Choroid plexus epithelial cell (primary cell): ENCODE measurements at regions not wholly inside any gene's neighbourhood (a gene's known extent, or its start where the extent isn't known, plus 50 kb on each side); places are given as distances from the start of the nearest gene placed in this dataset.

Source experiments
- DNase-seq: peaks from one replicate; pipeline ENCODE4 v3.0.0-alpha.2; 2010; ENCODE audit warnings: low read depth
- H3K4me3 ChIP-seq: 2 replicates; pipeline ENCODE4 v1.5.1; 2011; ENCODE audit warnings: low read depth, mild to moderate bottlenecking, control low read depth, low read length, moderate library complexity
- TF ChIP-seq, protein P1 (sequence below): conservative IDR thresholded peaks from 2 replicates; pipeline ENCODE4 v1.5.1; 2011; ENCODE audit warnings: low read depth, mild to moderate bottlenecking, control low read depth, inconsistent platforms, low read length, moderate library complexity

DNA sequence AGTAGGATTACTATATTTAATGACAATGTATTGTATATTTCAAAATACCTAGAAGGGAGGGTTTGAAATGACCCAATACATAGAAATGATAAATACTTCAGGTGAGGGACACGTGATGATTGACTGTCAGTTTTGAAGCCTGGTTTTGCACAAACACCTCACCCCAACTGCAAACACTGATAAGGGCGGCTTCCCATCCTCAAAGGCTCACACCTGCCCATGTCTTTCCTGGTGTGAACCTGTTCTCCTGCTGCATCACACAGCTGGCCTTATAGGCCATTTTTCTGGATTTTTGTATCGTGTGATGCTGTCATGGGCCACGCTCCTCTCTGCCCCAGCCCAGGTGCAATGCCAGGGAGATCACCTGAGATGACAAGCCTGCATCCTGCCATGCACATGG, 166.5 kb upstream of the NCK2 start:
- no peak overlapping the region for H3K4me3 ChIP-seq
- TF ChIP-seq, protein P1, sequence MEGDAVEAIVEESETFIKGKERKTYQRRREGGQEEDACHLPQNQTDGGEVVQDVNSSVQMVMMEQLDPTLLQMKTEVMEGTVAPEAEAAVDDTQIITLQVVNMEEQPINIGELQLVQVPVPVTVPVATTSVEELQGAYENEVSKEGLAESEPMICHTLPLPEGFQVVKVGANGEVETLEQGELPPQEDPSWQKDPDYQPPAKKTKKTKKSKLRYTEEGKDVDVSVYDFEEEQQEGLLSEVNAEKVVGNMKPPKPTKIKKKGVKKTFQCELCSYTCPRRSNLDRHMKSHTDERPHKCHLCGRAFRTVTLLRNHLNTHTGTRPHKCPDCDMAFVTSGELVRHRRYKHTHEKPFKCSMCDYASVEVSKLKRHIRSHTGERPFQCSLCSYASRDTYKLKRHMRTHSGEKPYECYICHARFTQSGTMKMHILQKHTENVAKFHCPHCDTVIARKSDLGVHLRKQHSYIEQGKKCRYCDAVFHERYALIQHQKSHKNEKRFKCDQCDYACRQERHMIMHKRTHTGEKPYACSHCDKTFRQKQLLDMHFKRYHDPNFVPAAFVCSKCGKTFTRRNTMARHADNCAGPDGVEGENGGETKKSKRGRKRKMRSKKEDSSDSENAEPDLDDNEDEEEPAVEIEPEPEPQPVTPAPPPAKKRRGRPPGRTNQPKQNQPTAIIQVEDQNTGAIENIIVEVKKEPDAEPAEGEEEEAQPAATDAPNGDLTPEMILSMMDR = no peak
- no peak for DNase-seq

DNA sequence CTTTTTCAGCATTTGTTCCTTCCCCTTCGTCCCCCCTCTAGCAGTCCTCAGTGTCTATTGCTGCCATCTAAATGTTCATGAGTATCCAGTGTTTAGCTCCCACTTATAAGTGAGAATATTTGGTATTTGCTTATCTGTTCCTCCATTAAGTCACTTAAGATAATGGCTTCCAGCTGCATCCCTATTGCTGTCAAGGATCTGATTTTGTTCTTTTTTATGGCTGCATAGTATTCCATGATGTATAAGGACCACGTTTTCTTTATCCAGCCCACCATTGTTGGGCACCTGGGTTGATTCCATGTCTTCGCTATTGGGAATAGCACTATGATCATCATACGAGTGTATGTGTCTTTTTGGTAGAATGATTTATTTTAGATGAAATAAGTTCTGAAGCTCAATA, 166.9 kb upstream of the NCK2 start:
- H3K4me3 ChIP-seq = no peak overlapping the region
- TF ChIP-seq, protein P1 = no peak
- DNase-seq = no peak

DNA sequence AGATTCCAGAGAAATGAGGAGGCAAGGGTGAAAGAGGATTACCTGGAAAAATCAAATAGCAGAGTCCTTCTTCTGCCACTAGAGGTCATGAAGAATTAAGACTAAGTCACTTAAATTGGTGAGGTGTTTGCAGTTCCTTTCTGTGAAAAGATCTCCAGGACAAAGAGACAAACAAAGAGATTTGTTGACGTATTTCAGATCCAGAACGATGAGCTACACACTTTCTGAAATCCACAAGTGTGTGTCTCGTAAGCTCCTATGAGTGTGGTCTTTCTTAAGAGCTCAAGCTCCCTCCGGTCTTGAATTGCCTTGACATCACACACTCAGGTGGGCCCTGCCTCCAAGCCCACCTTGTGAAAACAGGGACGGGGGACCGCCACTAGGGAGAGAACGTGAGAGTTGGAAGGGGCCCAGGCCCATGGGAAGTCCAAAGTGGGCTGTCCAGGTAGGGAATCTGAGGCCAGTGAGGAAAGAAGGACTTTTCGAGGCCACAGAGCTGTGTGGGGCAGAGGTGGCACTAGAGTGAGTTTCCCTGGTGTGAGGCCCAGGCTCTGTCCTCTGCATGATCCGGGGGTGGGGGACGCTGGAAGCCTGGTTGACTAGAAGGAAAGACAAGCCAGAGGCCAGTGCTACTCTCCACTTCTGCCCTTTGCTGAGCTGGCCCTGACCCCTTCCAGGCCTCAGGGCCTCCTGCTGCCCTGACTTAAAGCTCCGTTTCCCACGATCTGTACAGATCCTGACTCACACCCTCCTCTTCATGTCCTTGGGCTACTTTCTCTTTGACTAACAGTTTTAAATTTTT, 168.1 kb upstream of the NCK2 start:
- H3K4me3 ChIP-seq = no peak overlapping the region
- peak; percentile 77 for DNase-seq
- TF ChIP-seq, protein P1 = peak; percentile 59

DNA sequence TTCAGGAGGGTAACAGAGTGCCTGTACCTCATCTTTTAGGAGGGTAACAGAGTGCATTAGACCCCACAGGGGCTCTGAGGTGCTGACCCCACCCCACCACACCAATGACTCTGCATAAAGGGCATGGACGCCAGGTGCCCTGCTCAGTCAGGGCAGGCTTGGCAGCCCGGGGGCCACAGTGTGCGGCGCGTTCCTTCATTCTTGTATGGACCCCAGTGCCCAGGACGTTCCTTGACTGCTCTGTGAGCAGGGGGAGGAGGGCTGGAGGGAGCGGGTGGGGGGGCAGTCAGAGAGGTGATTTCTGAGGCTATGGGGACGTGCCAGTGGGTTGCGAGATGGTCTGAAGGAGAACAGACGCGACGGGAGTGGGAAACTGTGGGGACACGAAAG, 168.7 kb upstream of the NCK2 start:
- H3K4me3 ChIP-seq = no peak overlapping the region
- TF ChIP-seq, protein P1 = no peak
- DNase-seq = no peak

DNA sequence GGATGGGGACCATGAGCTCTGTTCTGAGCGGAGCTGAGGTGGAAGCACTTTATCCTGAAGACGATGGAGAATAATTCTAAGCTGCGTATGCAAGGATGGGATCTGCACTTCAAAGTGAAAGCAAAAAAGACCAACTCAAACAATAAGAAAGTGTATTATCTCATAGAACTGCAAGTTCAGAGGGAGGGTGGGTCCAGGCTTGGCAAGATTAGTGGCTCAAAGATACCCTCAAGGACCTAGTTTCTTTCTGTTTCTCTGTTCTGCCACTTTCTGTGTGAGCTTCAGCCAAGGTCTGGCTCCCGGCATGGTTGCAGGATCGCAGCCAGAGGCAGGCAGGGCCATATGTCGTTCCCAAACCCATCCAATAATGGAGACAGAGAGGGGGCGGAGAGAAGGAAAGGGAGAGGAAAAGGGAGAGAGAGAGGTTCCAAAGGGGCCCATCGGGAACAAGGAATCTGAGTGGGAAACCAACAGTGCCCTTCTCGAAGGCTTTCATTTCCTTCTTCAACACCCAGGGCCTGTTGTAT, 169.2 kb upstream of the NCK2 start:
- DNase-seq = no peak
- TF ChIP-seq, protein P1 = no peak
- H3K4me3 ChIP-seq = no peak overlapping the region

DNA sequence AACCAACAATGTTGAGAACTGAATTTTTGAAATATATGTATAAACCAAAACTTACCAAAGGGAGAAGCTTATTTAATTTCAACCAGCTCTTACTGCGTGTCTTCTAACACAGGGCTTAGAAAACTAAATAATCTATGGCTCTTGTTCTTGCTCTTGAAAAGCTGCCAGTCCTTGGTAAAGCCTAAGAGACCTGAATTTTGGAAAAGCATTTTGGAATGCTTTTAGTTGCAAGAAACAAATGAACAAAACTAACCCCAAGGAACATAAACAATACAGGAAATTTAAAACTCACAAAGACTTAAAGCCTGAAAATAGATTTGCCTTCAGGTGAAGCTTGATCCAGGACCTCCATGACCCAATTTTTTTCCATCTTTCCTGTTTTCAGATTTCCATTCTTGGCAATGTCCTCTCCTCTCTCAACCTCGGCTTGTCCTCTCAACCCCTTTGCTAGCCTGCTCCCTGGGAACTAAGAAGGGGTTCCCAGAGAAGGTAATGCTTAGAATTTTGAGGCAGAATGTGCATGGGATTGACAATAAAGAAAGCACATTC, 169.8 kb upstream of the NCK2 start:
- no peak overlapping the region for H3K4me3 ChIP-seq
- TF ChIP-seq, protein P1 = no peak
- no peak for DNase-seq
